Neutrophil (primary cell): ENCODE measurements at regions not wholly inside any gene's neighbourhood (a gene's known extent, or its start where the extent isn't known, plus 50 kb on each side); places are given as distances from the start of the nearest gene placed in this dataset.
"Not testable (repeated sequence)": the region's sequence is repeated elsewhere in the genome, so short reads cannot be mapped to it uniquely, and the experiment has no call there.

ENCODE experiments used
- H3K27ac ChIP-seq: fragments of 200-600 bp; sonication (generic); 2 replicates; pipeline ENCODE4 v1.5.1; 2016; ENCODE audit warnings: mild to moderate bottlenecking, moderate library complexity
- H3K27me3 ChIP-seq: fragments of 200-600 bp; sonication (generic); 2 replicates; pipeline ENCODE4 v1.6.0; 2016; ENCODE audit warnings: mild to moderate bottlenecking
- H3K36me3 ChIP-seq: fragments of 200-600 bp; sonication (generic); 2 replicates; pipeline ENCODE4 v1.5.1; 2017
- H3K4me1 ChIP-seq, 2 experiments: fragments of 200-600 bp in 1 of 2; sonication (generic) in 1 of 2; 1 replicate in 1 of 2; 2 replicates in 1 of 2; pipeline versions ENCODE4 v1.5.1 to v1.6.1; 2013 to 2016; ENCODE audit warnings: low read depth in 1 of 2, low read length in 1 of 2, mild to moderate bottlenecking in 1 of 2, moderate library complexity in 1 of 2; ENCODE audit not compliant: control insufficient read depth in 1 of 2, insufficient read depth in 1 of 2
- H3K4me3 ChIP-seq, 2 experiments: fragments of 200-600 bp in 1 of 2; sonication (generic) in 1 of 2; 1 replicate in 1 of 2; 2 replicates in 1 of 2; pipeline ENCODE4 v1.5.1; 2013 to 2016; ENCODE audit warnings: low read depth in 1 of 2, low read length in 1 of 2, mild to moderate bottlenecking in 1 of 2, moderate library complexity in 1 of 2
- H3K9me3 ChIP-seq: fragments of 200-600 bp; sonication (generic); 2 replicates; pipeline ENCODE4 v1.5.1; 2016
- CTCF ChIP-seq: fragments of 200-600 bp; sonication (generic); IDR thresholded peaks from 2 replicates; pipeline ENCODE4 v1.5.1; 2016; ENCODE audit warnings: antibody characterized with exemption

- Histone ChIP-seq H3K27me3 (no peaks in the 10 kb centered on the region), H3K27ac (no peak overlapping the region), H3K36me3 (no peaks in the 10 kb centered on the region), H3K9me3 (no peaks in the 10 kb centered on the region), H3K4me1 (peaks cover 0 to 1% of the 10 kb centered on the region in 2 experiments), H3K4me3 (no peak overlapping the region)
- no peak for TF ChIP-seq CTCF
These were observed 205.0 kb upstream of the KCTD7 start for GRCh38 chr7:66423729-66424128.

DNA sequence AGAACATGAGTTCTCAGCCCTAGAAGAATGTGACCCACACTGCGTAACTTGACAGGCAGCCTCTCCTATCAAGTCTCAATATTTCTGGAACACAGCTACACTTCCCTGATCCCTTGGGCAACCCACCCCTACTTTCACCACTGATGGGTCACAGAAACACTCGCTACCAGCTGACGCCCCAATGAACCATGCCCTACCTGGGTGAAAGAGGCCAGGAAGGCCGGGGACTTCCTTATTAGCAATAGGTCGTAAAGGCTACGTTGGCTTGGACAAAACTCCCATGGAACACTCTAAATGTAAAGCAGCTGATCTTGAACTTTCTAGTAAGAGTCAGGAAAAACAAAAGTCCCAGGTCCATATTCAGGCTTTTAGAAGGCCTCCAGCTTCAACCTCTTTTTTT, 202.3 kb upstream of the KCTD7 start:
- H3K36me3 ChIP-seq = no peaks in the 10 kb centered on the region
- no peaks in the 10 kb centered on the region for H3K9me3 ChIP-seq
- TF ChIP-seq CTCF = no peak
- H3K4me1 ChIP-seq = no peaks in the 10 kb centered on the region
- no peak overlapping the region for H3K4me3 ChIP-seq
- H3K27me3 ChIP-seq = no peaks in the 10 kb centered on the region
- no peak overlapping the region for H3K27ac ChIP-seq

- Histone ChIP-seq H3K27me3 (no peaks in the 10 kb centered on the region), H3K27ac (no peak overlapping the region), H3K36me3 (no peaks in the 10 kb centered on the region), H3K4me1 (no peaks in the 10 kb centered on the region), H3K4me3 (no peak overlapping the region), H3K9me3 (no peaks in the 10 kb centered on the region)
- no peak for TF ChIP-seq CTCF
These were observed 201.7 kb upstream of the KCTD7 start for GRCh38 chr7:66426996-66427395.

GRCh38 chr7:66427956-66428355, 200.7 kb upstream of the KCTD7 start:
- H3K4me1 ChIP-seq = no peaks in the 10 kb centered on the region
- no peak overlapping the region for H3K27ac ChIP-seq
- H3K27me3 ChIP-seq = no peaks in the 10 kb centered on the region
- no peak overlapping the region for H3K4me3 ChIP-seq
- no peaks in the 10 kb centered on the region for H3K9me3 ChIP-seq
- no peak for TF ChIP-seq CTCF
- no peaks in the 10 kb centered on the region for H3K36me3 ChIP-seq

DNA sequence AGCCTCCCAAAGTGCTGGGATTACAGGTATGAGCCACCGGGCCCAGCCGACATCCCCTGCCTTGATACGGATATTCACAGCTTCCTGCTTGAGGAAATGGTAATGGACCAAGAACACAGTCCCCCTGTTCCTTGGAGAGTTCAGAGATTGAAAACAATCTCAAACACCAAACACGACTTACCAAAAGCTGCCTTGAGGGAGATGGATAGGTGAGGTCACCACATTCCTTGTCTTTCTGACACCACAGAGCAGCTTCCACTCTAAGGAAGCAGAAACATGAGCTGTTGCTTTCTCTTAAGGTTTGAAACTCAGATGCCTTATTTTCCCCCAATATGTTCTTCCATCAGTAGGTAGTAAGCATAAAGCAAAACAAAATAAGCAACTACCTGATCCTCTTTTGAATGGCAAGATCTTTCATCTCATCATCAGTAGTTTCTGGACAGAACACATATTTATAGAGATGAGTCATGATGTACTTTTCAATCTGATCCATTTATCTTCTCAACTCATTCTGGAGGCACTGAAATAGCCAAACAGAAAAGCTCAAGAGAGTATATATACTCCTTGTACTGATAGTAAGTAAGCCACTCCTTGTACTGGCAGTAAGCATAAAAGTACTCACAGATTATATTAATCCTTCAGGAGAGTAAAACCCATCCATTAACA, 199.1 kb upstream of the KCTD7 start:
- no peaks in the 10 kb centered on the region for H3K36me3 ChIP-seq
- no peak for TF ChIP-seq CTCF
- no peaks in the 10 kb centered on the region for H3K9me3 ChIP-seq
- H3K4me3 ChIP-seq = no peak overlapping the region
- H3K27ac ChIP-seq = no peak overlapping the region
- no peaks in the 10 kb centered on the region for H3K4me1 ChIP-seq
- no peaks in the 10 kb centered on the region for H3K27me3 ChIP-seq

GRCh38 chr7:66430164-66430545, 198.5 kb upstream of the KCTD7 start:
- Histone ChIP-seq H3K36me3 (no peaks in the 10 kb centered on the region), H3K27me3 (no peaks in the 10 kb centered on the region), H3K4me1 (no peaks in the 10 kb centered on the region), H3K9me3 (no peaks in the 10 kb centered on the region), H3K27ac (no peak overlapping the region), H3K4me3 (no peak overlapping the region)
- TF ChIP-seq CTCF = no peak

DNA sequence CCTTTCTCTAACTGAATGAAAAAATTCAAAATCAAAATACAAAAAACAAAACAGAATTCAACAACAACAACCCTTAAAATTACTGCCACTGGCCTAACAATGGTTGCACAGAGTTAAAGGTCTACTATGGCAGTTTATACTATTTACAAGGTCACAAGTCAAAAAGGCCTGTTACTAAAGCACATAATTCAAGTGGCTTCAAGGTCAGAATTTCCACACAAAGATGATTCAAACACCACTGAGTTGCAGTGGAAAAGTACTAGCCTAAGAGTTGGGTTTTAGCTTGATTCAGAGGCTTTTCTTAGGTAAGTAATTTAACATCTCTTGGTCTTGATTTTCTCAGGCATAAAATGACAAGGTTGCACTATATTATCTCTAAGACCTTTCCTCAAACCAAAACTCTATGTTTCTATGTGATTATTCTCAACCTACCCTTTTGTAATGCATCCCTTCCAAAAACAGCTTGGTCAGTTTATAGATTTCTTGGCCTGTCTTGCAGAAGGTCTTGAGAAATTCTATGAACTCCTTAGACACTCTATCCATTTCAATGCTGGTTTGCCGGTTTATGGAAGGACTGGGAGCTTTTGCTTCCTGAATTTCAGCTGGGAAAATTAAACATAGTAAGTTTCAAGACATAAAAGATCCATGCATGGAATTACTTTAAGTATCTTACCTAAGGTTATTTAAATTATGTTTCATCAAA, 189.8 kb upstream of the KCTD7 start:
- H3K9me3 ChIP-seq, H3K27me3 ChIP-seq, H3K4me3 ChIP-seq, H3K36me3 ChIP-seq: not testable (repeated sequence)
- peaks cover 10 to 21% of the 10 kb centered on the region in 2 experiments for H3K4me1 ChIP-seq
- peak overlapping the region; percentile 47 for H3K27ac ChIP-seq
